Tibial nerve (tissue), 3 donors: ENCODE measurements at regions not wholly inside any gene's neighbourhood (a gene's known extent, or its start where the extent isn't known, plus 50 kb on each side); places are given as distances from the start of the nearest gene placed in this dataset.

Source experiments
- EP300 ChIP-seq, 2 donors: sonication (generic); formaldehyde crosslinking; IDR thresholded peaks; one replicate each; pipeline ENCODE4 v1.6.1; 2017; ENCODE audit warnings: antibody characterized with exemption in 2 of 2, mild to moderate bottlenecking in 1 of 2
- POLR2A ChIP-seq, 2 donors: fragments of 450-650 bp; IDR thresholded peaks; one replicate each; pipeline ENCODE4 v1.6.1; 2017; ENCODE audit warnings: antibody characterized with exemption in 2 of 2, mild to moderate bottlenecking in 2 of 2, moderate library complexity in 2 of 2

DNA sequence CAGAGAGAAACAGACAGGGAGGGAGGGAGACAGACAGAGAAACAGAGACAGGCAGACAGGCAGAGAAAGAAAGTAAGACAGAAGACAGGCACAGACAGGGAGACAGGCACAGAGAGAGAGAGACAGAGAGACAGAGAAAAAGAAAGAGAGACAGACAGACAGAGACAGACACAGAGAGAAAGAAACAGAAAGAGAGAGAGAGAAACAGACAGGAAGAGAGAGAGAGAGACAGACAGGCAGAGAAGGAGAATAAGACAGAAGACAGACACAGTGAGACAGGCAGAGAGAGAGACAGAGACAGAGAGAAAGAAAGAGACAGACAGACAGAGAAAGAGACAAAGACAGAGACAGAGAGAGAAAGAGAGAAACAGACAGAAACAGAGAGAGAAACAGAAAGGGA, 754.8 kb upstream of the DEFB115 start:
- no peak for TF ChIP-seq POLR2A (IDR thresholded peaks at IDR 0.05)
- TF ChIP-seq EP300 (IDR thresholded peaks at IDR 0.05), result no peak
